GM18873 (cell line): ENCODE measurements at regions not wholly inside any gene's neighbourhood (a gene's known extent, or its start where the extent isn't known, plus 50 kb on each side); places are given as distances from the start of the nearest gene placed in this dataset.

ENCODE experiments used
- ATAC-seq: cut with Tn5 transposase; IDR thresholded peaks from one replicate; pipeline ENCODE4 v1.9.1; 2021; ENCODE audit warnings: mild to moderate bottlenecking, moderate library complexity, moderate number of reproducible peaks; ENCODE audit not compliant: unreplicated experiment, low FRiP score

GRCh38 chr5:56564541-56565282, 250.6 kb upstream of the MAP3K1 start:
- ATAC-seq = no peak

- no peak for ATAC-seq
Observed at GRCh38 chr5:56561455-56561854, 253.9 kb upstream of the MAP3K1 start.

GRCh38 chr5:56558131-56558745, 257.1 kb upstream of the MAP3K1 start:
- no peak for ATAC-seq

- ATAC-seq = no peak
Observed at GRCh38 chr5:56557198-56557597, 258.2 kb upstream of the MAP3K1 start.

- no peak for ATAC-seq
Observed at GRCh38 chr5:56552612-56553268, 262.6 kb upstream of the MAP3K1 start.

- no peak for ATAC-seq
Observed at GRCh38 chr5:56550227-56550626, 265.1 kb upstream of the MAP3K1 start.

GRCh38 chr5:56549096-56549886, 266.1 kb upstream of the MAP3K1 start:
- no peak for ATAC-seq

GRCh38 chr5:56545016-56545415, 270.3 kb upstream of the MAP3K1 start:
- no peak for ATAC-seq

- no peak for ATAC-seq
Observed at GRCh38 chr5:56543441-56544388, 271.6 kb upstream of the MAP3K1 start.

- no peak for ATAC-seq
Observed at GRCh38 chr5:56540266-56540665, 275.1 kb upstream of the MAP3K1 start.

GRCh38 chr5:56538580-56538979, 276.8 kb upstream of the MAP3K1 start:
- ATAC-seq = no peak

- ATAC-seq = no peak
Observed at GRCh38 chr5:56535347-56535746, 280.0 kb upstream of the MAP3K1 start.

- ATAC-seq = no peak
Observed at GRCh38 chr5:56534102-56534829, 281.1 kb upstream of the MAP3K1 start.

- ATAC-seq = no peak
Observed at GRCh38 chr5:56532466-56532865, 282.9 kb upstream of the MAP3K1 start.

- ATAC-seq = no peak
Observed at GRCh38 chr5:56530626-56531138, 284.7 kb upstream of the MAP3K1 start.

GRCh38 chr5:56529666-56530430, 285.5 kb upstream of the MAP3K1 start:
- ATAC-seq = no peak

GRCh38 chr5:56527174-56527573, 288.2 kb upstream of the MAP3K1 start:
- no peak for ATAC-seq

GRCh38 chr5:56525113-56525512, 290.2 kb upstream of the MAP3K1 start:
- ATAC-seq = no peak
